OCI-LY3 (cell line): ENCODE measurements at regions not wholly inside any gene's neighbourhood (a gene's known extent, or its start where the extent isn't known, plus 50 kb on each side); places are given as distances from the start of the nearest gene placed in this dataset.

Source experiments
- H2AFZ ChIP-seq: fragments of 200-600, 300-600 bp; shearing (Covaris generic); 2 replicates; pipeline ENCODE4 v1.6.0; 2014; ENCODE audit warnings: antibody characterized with exemption, low read depth, low read length
- H3K27ac ChIP-seq: fragments of 200-600, 300-600 bp; sonication (generic); 2 replicates; pipeline ENCODE4 v1.5.1; 2014; ENCODE audit warnings: mild to moderate bottlenecking, low read length, moderate library complexity, mixed read lengths
- H3K27me3 ChIP-seq: fragments of 200-600, 300-600 bp; sonication (generic); 2 replicates; pipeline ENCODE4 v1.6.1; 2014; ENCODE audit warnings: low read depth, low read length, mixed read lengths
- H3K36me3 ChIP-seq: fragments of 200-600, 300-600 bp; sonication (generic); replicated peaks from 2 replicates; pipeline ENCODE3; 2014; ENCODE audit warnings: low read depth, low read length, mixed read lengths
- H3K4me1 ChIP-seq: fragments of 300-600, 200-600 bp; sonication (generic); 2 replicates; pipeline ENCODE4 v1.6.1; 2014; ENCODE audit warnings: low read length, mixed read lengths
- H3K4me2 ChIP-seq: fragments of 200-600, 300-600 bp; sonication (generic); 2 replicates; pipeline ENCODE4 v1.6.1; 2014; ENCODE audit warnings: low read length, mixed read lengths
- H3K4me3 ChIP-seq: fragments of 300-600, 200-600 bp; sonication (generic); 2 replicates; pipeline ENCODE4 v1.5.1; 2014; ENCODE audit warnings: antibody characterized with exemption, mild to moderate bottlenecking, low read length, moderate library complexity
- H3K79me2 ChIP-seq: fragments of 300-600, 200-600 bp; shearing (Covaris generic); 2 replicates; pipeline ENCODE4 v1.6.1; 2014; ENCODE audit warnings: mild to moderate bottlenecking, low read length, mixed read lengths
- H3K9ac ChIP-seq: fragments of 300-600, 200-600 bp; shearing (Covaris generic); 2 replicates; pipeline ENCODE4 v1.6.0; 2014; ENCODE audit warnings: mild to moderate bottlenecking, low read length, moderate library complexity
- H3K9me3 ChIP-seq: fragments of 200-600, 300-600 bp; shearing (Covaris generic); 2 replicates; pipeline ENCODE4 v1.6.1; 2014; ENCODE audit warnings: low read length, mixed read lengths; ENCODE audit not compliant: insufficient read depth
- H4K20me1 ChIP-seq: fragments of 200-600, 300-600 bp; sonication (generic); 2 replicates; pipeline ENCODE4 v1.6.1; 2016; ENCODE audit warnings: low read length, mixed read lengths; ENCODE audit not compliant: insufficient read depth
- CTCF ChIP-seq: fragments of 200-600, 300-600 bp; sonication (generic); IDR thresholded peaks from 2 replicates; pipeline ENCODE4 v1.5.1; 2014; ENCODE audit warnings: antibody characterized with exemption, low read length, low read depth
- EZH2phosphoT487 ChIP-seq: fragments of 200-600 bp; shearing (Covaris generic); IDR thresholded peaks from 2 replicates; pipeline ENCODE4 v1.6.1; 2018; ENCODE audit warnings: antibody characterized with exemption, mixed run types, low read depth

- Histone ChIP-seq H3K4me2 (no peak overlapping the region), H3K27ac (no peak overlapping the region), H3K36me3 (no peaks in the 10 kb centered on the region), H2AFZ (no peak overlapping the region), H3K9ac (no peak overlapping the region), H3K79me2 (no peaks in the 10 kb centered on the region), H3K9me3 (no peaks in the 10 kb centered on the region), H3K4me3 (no peak overlapping the region), H4K20me1 (no peaks in the 10 kb centered on the region), H3K27me3 (no peaks in the 10 kb centered on the region), H3K4me1 (no peaks in the 10 kb centered on the region)
- TF ChIP-seq EZH2phosphoT487: no peak
- TF ChIP-seq CTCF: no peak
Measured at GRCh38 chr13:107241381-107241780, 673.4 kb upstream of the ARGLU1 start.

GRCh38 chr13:107239213-107239612, 671.3 kb upstream of the ARGLU1 start:
- Histone ChIP-seq H3K79me2 (no peaks in the 10 kb centered on the region), H3K9me3 (no peaks in the 10 kb centered on the region), H3K4me2 (no peak overlapping the region), H3K36me3 (no peaks in the 10 kb centered on the region), H3K27me3 (no peaks in the 10 kb centered on the region), H2AFZ (no peak overlapping the region), H3K27ac (no peak overlapping the region), H3K4me3 (no peak overlapping the region), H3K4me1 (0 out of 2 replicates have a peak, but pooled peaks cover 3% of the 10 kb centered on the region), H3K9ac (no peak overlapping the region), H4K20me1 (no peaks in the 10 kb centered on the region)
- TF ChIP-seq EZH2phosphoT487: no peak
- TF ChIP-seq CTCF: no peak

- H3K9ac ChIP-seq: no peak overlapping the region
- TF ChIP-seq EZH2phosphoT487 (no peak), CTCF (no peak)
Measured at GRCh38 chr13:107238262-107238981, 670.5 kb upstream of the ARGLU1 start.

GRCh38 chr13:107234319-107235073, 666.6 kb upstream of the ARGLU1 start:
- H3K27me3 ChIP-seq: no peaks in the 10 kb centered on the region

More at GRCh38 chr13:107238262-107238981, 670.5 kb upstream of the ARGLU1 start:
- H2AFZ ChIP-seq: no peak overlapping the region
- 0 out of 2 replicates have a peak, but pooled peaks cover 3% of the 10 kb centered on the region for H3K4me1 ChIP-seq
- H4K20me1 ChIP-seq: no peaks in the 10 kb centered on the region
- no peak overlapping the region for H3K4me2 ChIP-seq
- no peak overlapping the region for H3K4me3 ChIP-seq
- H3K9me3 ChIP-seq: no peaks in the 10 kb centered on the region
- H3K27me3 ChIP-seq: no peaks in the 10 kb centered on the region
- H3K79me2 ChIP-seq: no peaks in the 10 kb centered on the region
- no peaks in the 10 kb centered on the region for H3K36me3 ChIP-seq
- H3K27ac ChIP-seq: no peak overlapping the region

More at GRCh38 chr13:107234319-107235073, 666.6 kb upstream of the ARGLU1 start:
- 0 out of 2 replicates have a peak, but pooled peaks cover 3% of the 10 kb centered on the region for H3K4me1 ChIP-seq
- peak overlapping the region; percentile 60 for H3K4me2 ChIP-seq
- H3K36me3 ChIP-seq: no peaks in the 10 kb centered on the region
- no peak overlapping the region for H3K27ac ChIP-seq
- H4K20me1 ChIP-seq: no peaks in the 10 kb centered on the region
- H2AFZ ChIP-seq: peak overlapping the region; percentile 37
- H3K4me3 ChIP-seq: peak overlapping the region; percentile 41
- no peaks in the 10 kb centered on the region for H3K9me3 ChIP-seq
- no peak overlapping the region for H3K9ac ChIP-seq
- no peaks in the 10 kb centered on the region for H3K79me2 ChIP-seq
- TF ChIP-seq EZH2phosphoT487 (no peak), CTCF (no peak)
